HUES6 (cell line): ENCODE measurements at regions not wholly inside any gene's neighbourhood (a gene's known extent, or its start where the extent isn't known, plus 50 kb on each side); places are given as distances from the start of the nearest gene placed in this dataset.

Experiments
- H3K27ac ChIP-seq: 2 replicates; pipeline ENCODE4 v1.7.0; 2013; ENCODE audit warnings: low read depth, mild to moderate bottlenecking, low read length, inconsistent platforms
- H3K27me3 ChIP-seq: 2 replicates; pipeline ENCODE4 v1.6.1; 2013; ENCODE audit warnings: low read length; ENCODE audit not compliant: control insufficient read depth, insufficient read depth
- H3K36me3 ChIP-seq: 2 replicates; pipeline ENCODE4 v1.6.1; 2013; ENCODE audit warnings: low read length; ENCODE audit not compliant: control insufficient read depth, insufficient read depth
- H3K4me1 ChIP-seq: 2 replicates; pipeline ENCODE4 v1.6.1; 2013; ENCODE audit warnings: low read length; ENCODE audit not compliant: control insufficient read depth, insufficient read depth
- H3K4me3 ChIP-seq: 2 replicates; pipeline ENCODE4 v1.5.1; 2013; ENCODE audit warnings: low read depth, low read length
- H3K9ac ChIP-seq: one replicate; pipeline ENCODE4 v1.6.1; 2013; ENCODE audit warnings: mild to moderate bottlenecking, low read length
- H3K9me3 ChIP-seq: 2 replicates; pipeline ENCODE4 v1.6.1; 2013; ENCODE audit warnings: low read depth, low read length; ENCODE audit not compliant: control insufficient read depth, insufficient read depth

DNA sequence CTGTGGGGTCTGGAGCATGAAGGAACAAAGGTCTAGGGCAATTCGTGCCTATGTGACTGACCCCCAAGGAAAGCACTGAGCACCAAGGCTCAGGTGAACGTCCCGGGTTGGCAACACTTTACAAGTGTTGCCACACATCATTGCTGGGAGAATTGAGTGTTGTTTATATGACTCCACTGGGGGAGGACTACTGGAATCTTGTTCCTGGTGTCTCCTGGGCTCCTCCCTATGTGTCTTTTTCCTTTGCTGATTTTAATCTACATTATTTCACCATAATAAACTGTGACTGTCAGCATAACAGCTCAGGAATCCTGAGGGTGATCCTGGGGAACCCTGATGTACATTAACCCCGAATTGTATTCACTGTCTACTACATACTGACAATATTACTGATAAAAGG, 207.7 kb upstream of the BMP2 start:
- no peaks in the 10 kb centered on the region for H3K27me3 ChIP-seq
- H3K27ac ChIP-seq, result no peak overlapping the region
- no peak overlapping the region for H3K4me3 ChIP-seq
- H3K9ac ChIP-seq, result no peak overlapping the region
- no peaks in the 10 kb centered on the region for H3K9me3 ChIP-seq
- H3K36me3 ChIP-seq, result no peaks in the 10 kb centered on the region
- 0 out of 2 replicates have a peak, but pooled peaks cover 6% of the 10 kb centered on the region for H3K4me1 ChIP-seq

GRCh38 chr20:6558341-6558740, 209.1 kb upstream of the BMP2 start:
- Histone ChIP-seq H3K4me3 (no peak overlapping the region), H3K36me3 (no peaks in the 10 kb centered on the region), H3K9me3 (no peaks in the 10 kb centered on the region), H3K27ac (no peak overlapping the region), H3K4me1 (0 out of 2 replicates have a peak, but pooled peaks cover 6% of the 10 kb centered on the region), H3K9ac (no peak overlapping the region), H3K27me3 (no peaks in the 10 kb centered on the region)

DNA sequence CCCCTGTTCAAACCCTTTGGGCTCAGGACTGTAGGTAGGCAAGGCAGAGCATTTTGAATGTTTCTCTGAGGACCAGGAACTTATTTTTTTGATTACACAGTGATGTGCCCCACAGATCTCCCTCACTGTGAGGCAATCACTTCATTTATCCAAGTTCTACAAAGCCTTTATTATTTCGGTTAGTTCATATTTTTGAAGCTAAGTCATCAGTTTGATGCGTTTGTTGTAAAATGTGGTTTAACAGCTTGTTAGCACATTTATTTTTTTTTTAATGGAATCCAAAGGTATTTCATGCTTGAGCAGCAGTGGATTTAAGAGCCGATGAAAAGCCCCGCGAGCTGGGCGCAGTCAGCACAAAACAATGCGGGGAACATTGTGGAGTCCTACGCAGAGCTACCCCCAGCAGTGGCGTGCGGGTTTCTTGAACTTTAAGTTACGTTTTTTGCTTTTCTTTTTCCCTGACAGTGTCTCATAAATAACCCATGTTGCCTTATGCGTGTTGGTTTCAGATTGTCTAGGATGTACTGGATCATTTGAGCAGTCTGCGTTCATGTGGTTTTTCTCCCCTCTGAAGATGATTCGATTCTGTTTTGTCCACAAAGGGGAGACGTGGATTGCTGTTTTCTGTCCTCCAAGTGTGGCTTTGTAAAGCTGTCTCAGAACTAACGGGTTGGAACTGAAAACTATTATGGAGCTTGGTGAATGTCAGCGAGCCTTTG, 233.6 kb upstream of the BMP2 start:
- no peak overlapping the region for H3K27ac ChIP-seq
- H3K9ac ChIP-seq, result no peak overlapping the region
- no peak overlapping the region for H3K4me3 ChIP-seq
- no peaks in the 10 kb centered on the region for H3K36me3 ChIP-seq
- no peaks in the 10 kb centered on the region for H3K27me3 ChIP-seq
- peaks cover 4% of the 10 kb centered on the region for H3K4me1 ChIP-seq
- no peaks in the 10 kb centered on the region for H3K9me3 ChIP-seq

DNA sequence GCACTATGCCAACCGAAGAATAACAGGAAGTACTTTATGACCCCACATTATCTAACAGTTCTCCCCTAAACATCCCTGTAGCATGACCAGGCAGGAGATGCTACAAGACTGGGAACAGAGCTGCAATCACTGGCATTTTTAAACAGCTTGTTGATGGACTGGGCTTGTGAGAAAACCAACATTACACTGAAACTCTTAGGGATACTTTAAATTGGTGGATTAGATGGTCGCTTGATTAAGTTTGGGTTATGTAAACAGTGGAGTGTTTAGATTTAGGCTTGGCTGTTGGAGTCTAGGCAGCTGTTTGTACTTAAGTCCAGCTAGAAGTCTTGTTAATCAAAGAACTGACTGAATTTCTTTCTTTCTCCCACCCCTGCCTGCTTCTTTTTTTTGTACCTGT, 234.1 kb upstream of the BMP2 start:
- Histone ChIP-seq H3K27ac (no peak overlapping the region), H3K27me3 (no peaks in the 10 kb centered on the region), H3K9me3 (no peaks in the 10 kb centered on the region), H3K36me3 (no peaks in the 10 kb centered on the region), H3K4me3 (no peak overlapping the region), H3K4me1 (peaks cover 4% of the 10 kb centered on the region), H3K9ac (no peak overlapping the region)

- no peaks in the 10 kb centered on the region for H3K36me3 ChIP-seq
- no peak overlapping the region for H3K9ac ChIP-seq
- no peak overlapping the region for H3K4me3 ChIP-seq
- H3K9me3 ChIP-seq, result no peaks in the 10 kb centered on the region
- no peaks in the 10 kb centered on the region for H3K27me3 ChIP-seq
- peaks cover 4% of the 10 kb centered on the region for H3K4me1 ChIP-seq
- H3K27ac ChIP-seq, result no peak overlapping the region
Observed at GRCh38 chr20:6530779-6531315, 236.6 kb upstream of the BMP2 start.

DNA sequence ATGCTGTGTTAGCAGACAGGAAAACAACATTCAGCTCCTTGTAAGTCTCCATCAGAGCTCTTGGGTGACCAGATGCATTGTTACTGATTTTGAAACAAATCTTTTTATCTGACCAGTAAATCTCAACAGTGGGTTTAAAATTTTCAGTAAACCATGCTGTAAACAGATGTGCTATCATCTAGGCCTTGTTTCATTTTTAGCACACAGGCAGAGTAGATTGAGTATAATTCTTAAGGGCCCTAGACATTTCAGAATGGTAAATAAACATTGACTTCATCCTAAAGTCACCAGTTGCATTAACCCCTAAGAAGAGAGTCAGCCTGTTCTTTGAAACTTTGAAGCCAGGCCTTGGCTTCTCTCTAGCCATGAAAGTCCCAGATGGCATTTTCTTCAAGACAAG, 237.2 kb upstream of the BMP2 start:
- H3K27me3 ChIP-seq, result no peaks in the 10 kb centered on the region
- H3K36me3 ChIP-seq, result no peaks in the 10 kb centered on the region
- H3K9me3 ChIP-seq, result no peaks in the 10 kb centered on the region
- H3K4me3 ChIP-seq, result no peak overlapping the region
- H3K4me1 ChIP-seq, result peaks cover 3% of the 10 kb centered on the region
- no peak overlapping the region for H3K27ac ChIP-seq
- H3K9ac ChIP-seq, result no peak overlapping the region

DNA sequence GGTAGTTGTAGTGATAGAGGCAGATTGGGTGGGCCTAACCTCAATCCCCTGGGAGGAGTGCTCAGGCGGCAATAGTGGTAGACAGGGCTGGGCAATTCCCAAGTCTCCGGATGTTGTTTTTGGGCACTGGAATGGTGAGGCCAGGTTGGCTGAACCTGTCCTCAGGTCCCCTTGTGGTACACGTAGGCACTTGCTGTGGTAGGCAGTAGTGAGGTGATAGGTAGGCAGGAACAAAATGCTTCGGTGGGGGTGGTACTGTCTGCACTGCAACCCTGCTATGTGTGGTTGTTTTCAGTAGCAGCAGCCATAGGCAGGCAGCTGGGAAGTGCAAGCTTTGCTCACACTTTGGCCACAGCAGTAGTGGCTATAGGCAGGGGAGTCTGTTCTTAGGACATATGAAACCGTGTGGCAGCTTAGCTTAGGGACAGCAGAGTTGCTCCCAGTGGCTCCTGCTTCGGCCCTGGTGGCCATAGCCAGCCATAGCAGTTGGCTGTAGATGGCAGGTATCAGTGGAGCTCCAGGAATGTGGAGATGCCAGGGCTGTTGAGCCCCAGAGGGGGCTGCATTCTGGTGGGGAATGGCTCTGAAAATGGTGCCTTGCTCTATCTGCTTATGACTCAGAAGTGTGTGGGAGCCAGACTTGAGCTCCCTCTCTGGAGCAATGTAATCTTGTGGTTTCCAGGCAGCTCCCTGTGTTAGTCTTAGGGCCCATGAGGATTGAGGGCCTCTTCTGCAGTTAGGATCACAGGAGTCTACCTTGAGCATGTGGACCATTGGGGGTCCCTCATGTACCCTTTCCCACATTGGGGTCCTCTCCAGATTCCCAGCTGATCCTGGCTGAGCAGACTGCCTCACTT, 241.8 kb upstream of the BMP2 start:
- Histone ChIP-seq H3K4me1 (no peaks in the 10 kb centered on the region), H3K9me3 (no peaks in the 10 kb centered on the region)

DNA sequence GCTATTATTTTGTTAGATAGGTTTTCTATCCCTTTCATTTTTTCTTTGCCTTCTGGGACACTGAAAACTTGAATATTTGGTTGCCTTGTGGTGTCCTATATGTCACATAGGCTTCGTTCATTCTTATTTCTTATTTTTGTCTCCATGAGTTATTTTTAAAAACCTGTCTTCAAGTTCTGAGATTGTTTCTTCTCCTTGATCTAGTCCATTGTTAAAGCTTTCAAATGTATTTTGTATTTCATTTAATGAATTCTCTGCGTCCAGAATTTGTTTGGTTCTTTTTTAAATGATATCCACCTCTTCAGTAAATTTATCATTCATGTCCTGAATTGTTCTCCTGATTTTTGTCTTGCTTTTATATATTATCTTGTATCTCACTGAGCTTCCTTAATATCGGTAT, 243.2 kb upstream of the BMP2 start:
- no peaks in the 10 kb centered on the region for H3K4me1 ChIP-seq
- no peak overlapping the region for H3K27ac ChIP-seq
- H3K9me3 ChIP-seq, result no peaks in the 10 kb centered on the region
- no peak overlapping the region for H3K4me3 ChIP-seq
- H3K36me3 ChIP-seq, result no peaks in the 10 kb centered on the region
- no peak overlapping the region for H3K9ac ChIP-seq
- H3K27me3 ChIP-seq, result no peaks in the 10 kb centered on the region

More for the DNA sequence above, 241.8 kb upstream of the BMP2 start:
- H3K9ac ChIP-seq, result no peak overlapping the region
- no peak overlapping the region for H3K27ac ChIP-seq
- no peaks in the 10 kb centered on the region for H3K36me3 ChIP-seq
- H3K4me3 ChIP-seq, result no peak overlapping the region
- no peaks in the 10 kb centered on the region for H3K27me3 ChIP-seq

DNA sequence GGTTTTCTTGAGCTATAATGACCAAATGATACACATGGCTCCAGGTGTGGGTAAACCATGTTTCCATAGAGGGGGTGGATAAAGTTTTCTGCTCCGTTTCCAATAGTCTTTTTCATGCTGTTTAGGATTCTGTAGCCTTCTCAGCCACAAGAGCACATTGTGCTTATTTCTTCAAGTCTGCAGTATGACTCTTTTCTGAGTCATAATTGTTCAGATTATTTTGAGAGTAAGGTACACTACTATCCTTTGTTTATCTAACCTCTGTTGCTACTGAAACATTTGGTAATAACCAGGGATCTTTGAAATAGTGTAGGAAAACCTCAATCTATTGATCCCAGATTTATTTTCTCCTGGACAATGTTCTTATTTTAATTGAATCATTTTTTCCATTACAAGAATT, 247.9 kb upstream of the BMP2 start:
- no peaks in the 10 kb centered on the region for H3K27me3 ChIP-seq
- no peak overlapping the region for H3K4me3 ChIP-seq
- H3K27ac ChIP-seq, result no peak overlapping the region
- no peaks in the 10 kb centered on the region for H3K36me3 ChIP-seq
- no peaks in the 10 kb centered on the region for H3K9me3 ChIP-seq
- H3K4me1 ChIP-seq, result no peaks in the 10 kb centered on the region
- no peak overlapping the region for H3K9ac ChIP-seq

GRCh38 chr20:6515261-6515660, 252.2 kb upstream of the BMP2 start:
- Histone ChIP-seq H3K9me3 (no peaks in the 10 kb centered on the region), H3K27ac (no peak overlapping the region), H3K9ac (no peak overlapping the region), H3K4me3 (no peak overlapping the region), H3K27me3 (no peaks in the 10 kb centered on the region), H3K36me3 (no peaks in the 10 kb centered on the region), H3K4me1 (no peaks in the 10 kb centered on the region)

GRCh38 chr20:6513599-6513998, 253.9 kb upstream of the BMP2 start:
- H3K36me3 ChIP-seq, result no peaks in the 10 kb centered on the region
- H3K9ac ChIP-seq, result no peak overlapping the region
- no peak overlapping the region for H3K27ac ChIP-seq
- H3K4me3 ChIP-seq, result no peak overlapping the region
- no peaks in the 10 kb centered on the region for H3K4me1 ChIP-seq
- H3K27me3 ChIP-seq, result no peaks in the 10 kb centered on the region
- no peaks in the 10 kb centered on the region for H3K9me3 ChIP-seq
